Esophagus muscularis mucosa (tissue), 4 donors: ENCODE measurements at regions not wholly inside any gene's neighbourhood (a gene's known extent, or its start where the extent isn't known, plus 50 kb on each side); places are given as distances from the start of the nearest gene placed in this dataset.
"Not testable (repeated sequence)": the region's sequence is repeated elsewhere in the genome, so short reads cannot be mapped to it uniquely, and the experiment has no call there.

ENCODE experiments used
- DNase-seq: peaks from one replicate; pipeline ENCODE4 v3.0.0-alpha.2; 2017; ENCODE audit errors: extremely low spot score
- H3K27ac ChIP-seq, 4 donors: fragments of 200-600 bp; sonication (generic); replicated peaks in 1 of 4; 1 replicate in 3 of 4; 2 replicates in 1 of 4; pipeline ENCODE4 v1.5.1; 2016 to 2019; ENCODE audit warnings: mild to moderate bottlenecking in 1 of 4
- H3K27me3 ChIP-seq, 4 donors: fragments of 200-600 bp; sonication (generic); one replicate each; pipeline versions ENCODE4 v1.5.1 to v1.6.0; 2016 to 2019
- H3K36me3 ChIP-seq, 4 donors: fragments of 200-600 bp; sonication (generic); one replicate each; pipeline ENCODE4 v1.5.1; 2016 to 2019
- H3K4me1 ChIP-seq, 4 donors: fragments of 200-600 bp; sonication (generic); one replicate each; pipeline ENCODE4 v1.5.1; 2016 to 2019
- H3K4me3 ChIP-seq, 4 donors: fragments of 200-600 bp; sonication (generic); 1 replicate in 2 of 4; 2 replicates in 2 of 4; pipeline ENCODE4 v1.5.1; 2016 to 2019; ENCODE audit warnings: mild to moderate bottlenecking in 4 of 4, moderate library complexity in 1 of 4
- H3K9me3 ChIP-seq, 4 donors: fragments of 200-600 bp; sonication (generic); 1 replicate in 3 of 4; 2 replicates in 1 of 4; pipeline ENCODE4 v1.5.1; 2016 to 2019
- CTCF ChIP-seq, 3 experiments: fragments of 200-600 bp in 2 of 3; fragments of 450-650 bp in 1 of 3; sonication (generic) in 2 of 3; IDR thresholded peaks; one replicate each; pipeline ENCODE4 v1.5.1; 2017 to 2019; ENCODE audit warnings: antibody characterized with exemption in 3 of 3, mild to moderate bottlenecking in 2 of 3, moderate library complexity in 1 of 3
- EP300 ChIP-seq: sonication (generic); formaldehyde crosslinking; IDR thresholded peaks from one replicate; pipeline ENCODE4 v1.6.1; 2017; ENCODE audit warnings: antibody characterized with exemption
- POLR2A ChIP-seq: fragments of 450-650 bp; IDR thresholded peaks from one replicate; pipeline ENCODE4 v1.6.1; 2017; ENCODE audit warnings: antibody characterized with exemption, moderate library complexity, mild to moderate bottlenecking, low read depth
- POLR2AphosphoS5 ChIP-seq, 2 donors: sonication (generic); formaldehyde crosslinking; IDR thresholded peaks; one replicate each; pipeline ENCODE4 v1.6.1; 2017; ENCODE audit warnings: antibody characterized with exemption in 2 of 2
- WGBS: methylation state at CpG from one replicate; pipeline ENCODE4 v1.1.5; 2018; 5-methylcytosine and 5-hydroxymethylcytosine counted together
- intact Hi-C: fragments of 100-400 bp; cut with DNase I; formaldehyde crosslinking; loops from one replicate; pipeline ENCODE4 v1.15.1; 2023

- Histone ChIP-seq H3K27me3 (no peaks in the 10 kb centered on the region), H3K27ac (no peak overlapping the region), H3K4me3 (no peak overlapping the region), H3K9me3 (no peaks in the 10 kb centered on the region), H3K4me1 (peaks cover 8 to 11% (median 10%) of the 10 kb centered on the region in 4 donors), H3K36me3 (no peaks in the 10 kb centered on the region)
- WGBS: 85% methylated on average over 3 of the region's 3 CpGs
- intact Hi-C loops: no loop called here
- no peak for DNase-seq
- TF ChIP-seq POLR2A (no peak), POLR2AphosphoS5 (IDR thresholded peaks at IDR 0.05) (no peak), EP300 (no peak), CTCF (IDR thresholded peaks at IDR 0.05) (no peak)
Observed at GRCh38 chr2:19176172-19176852, 182.1 kb downstream of the OSR1 start.

DNA sequence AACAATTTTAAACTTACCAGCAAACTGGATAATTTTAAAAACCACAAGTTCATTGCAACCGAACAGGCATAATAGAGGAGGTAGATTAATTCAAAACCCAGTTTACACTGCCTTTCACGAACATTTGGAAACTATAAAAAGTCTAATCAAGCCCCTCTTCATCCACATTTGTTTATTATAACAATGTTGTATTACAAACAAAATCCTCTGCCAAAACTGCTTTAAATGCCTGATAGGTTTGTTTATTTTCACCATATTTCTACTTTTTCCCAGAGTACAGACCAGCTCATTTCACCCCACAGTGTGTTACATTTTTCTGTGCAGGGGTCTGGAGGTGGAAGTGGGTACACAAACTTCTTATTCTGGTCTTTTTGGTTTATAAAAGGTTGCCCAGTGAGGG is 184.2 kb downstream of the OSR1 start:
- no peak overlapping the region for H3K27ac ChIP-seq
- TF ChIP-seq POLR2AphosphoS5 (IDR thresholded peaks at IDR 0.05) (no peak), CTCF (IDR thresholded peaks at IDR 0.05) (no peak), POLR2A (no peak), EP300 (no peak)
- H3K4me1 ChIP-seq: peaks cover 8 to 11% (median 10%) of the 10 kb centered on the region in 4 donors
- WGBS: 78% methylated on average over 2 of the region's 2 CpGs
- no peaks in the 10 kb centered on the region for H3K27me3 ChIP-seq
- no peaks in the 10 kb centered on the region for H3K9me3 ChIP-seq
- H3K36me3 ChIP-seq: no peaks in the 10 kb centered on the region
- DNase-seq: no peak
- intact Hi-C loops: no loop called here
- no peak overlapping the region for H3K4me3 ChIP-seq

DNA sequence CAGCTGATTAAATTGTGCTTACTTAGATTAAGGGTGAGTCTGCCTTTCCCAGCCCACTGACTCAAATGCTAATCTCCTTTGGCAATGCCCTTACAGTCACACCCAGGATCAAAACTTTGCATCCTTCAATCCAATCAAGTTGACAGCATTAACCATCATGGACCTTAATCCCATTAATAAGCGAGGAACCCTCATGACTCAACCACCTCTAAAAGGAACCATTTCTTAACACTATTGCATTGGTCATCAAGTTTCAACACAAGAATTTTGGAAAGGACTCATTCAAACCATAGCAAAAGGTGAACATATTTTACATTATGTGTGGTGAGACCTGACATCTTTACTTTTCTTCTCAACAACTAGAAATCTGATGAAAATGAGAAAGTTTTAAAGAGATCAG is 187.0 kb downstream of the OSR1 start:
- intact Hi-C loops: no loop called here
- H3K4me3 ChIP-seq: no peak overlapping the region
- no peaks in the 10 kb centered on the region for H3K4me1 ChIP-seq
- H3K36me3 ChIP-seq: no peaks in the 10 kb centered on the region
- no peak overlapping the region for H3K27ac ChIP-seq
- no peaks in the 10 kb centered on the region for H3K27me3 ChIP-seq
- no peak for TF ChIP-seq POLR2A
- no peak for TF ChIP-seq CTCF (IDR thresholded peaks at IDR 0.05)
- no peak for TF ChIP-seq EP300
- TF ChIP-seq POLR2AphosphoS5 (IDR thresholded peaks at IDR 0.05): no peak
- DNase-seq: no peak
- H3K9me3 ChIP-seq: no peaks in the 10 kb centered on the region
- 100% methylated on average over 1 of the region's 1 CpG for WGBS

DNA sequence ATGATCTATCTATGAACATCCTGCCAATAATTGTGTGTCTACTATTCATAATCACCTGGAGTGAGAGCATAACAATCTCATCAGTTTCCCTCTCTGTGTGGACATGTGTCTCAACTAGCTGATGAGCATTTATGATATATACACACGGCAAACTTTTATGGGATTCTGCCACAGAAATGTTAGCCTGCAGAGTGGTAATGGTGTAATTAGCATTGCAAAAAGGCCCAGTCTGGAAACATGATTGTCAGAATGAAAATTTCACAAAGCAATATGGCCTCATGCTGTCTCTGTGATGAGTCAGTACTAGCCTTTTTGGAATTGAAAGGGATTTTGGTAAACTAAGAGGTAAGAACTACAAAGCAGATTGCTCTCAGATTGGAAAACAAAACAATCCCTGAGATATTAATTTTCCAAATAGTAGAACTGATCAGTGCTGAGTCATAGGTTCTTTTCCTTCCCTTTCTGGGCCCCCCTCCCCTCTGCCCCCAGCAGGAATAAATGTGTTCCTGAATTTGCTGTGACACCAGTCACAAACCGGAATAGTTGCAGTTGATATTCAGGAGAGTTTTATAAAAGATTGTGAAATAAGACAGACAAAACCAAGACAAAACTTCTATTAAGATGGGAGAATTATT is 189.2 kb downstream of the OSR1 start:
- Histone ChIP-seq H3K36me3 (no peaks in the 10 kb centered on the region), H3K4me1 (no peaks in the 10 kb centered on the region), H3K9me3 (no peaks in the 10 kb centered on the region), H3K4me3 (no peak overlapping the region), H3K27me3 (no peaks in the 10 kb centered on the region), H3K27ac (no peak overlapping the region)
- intact Hi-C loops: no loop called here
- DNase-seq: no peak
- TF ChIP-seq CTCF (IDR thresholded peaks at IDR 0.05) (no peak), POLR2A (no peak), POLR2AphosphoS5 (IDR thresholded peaks at IDR 0.05) (no peak), EP300 (no peak)
- WGBS: 93% methylated on average over 2 of the region's 2 CpGs

DNA sequence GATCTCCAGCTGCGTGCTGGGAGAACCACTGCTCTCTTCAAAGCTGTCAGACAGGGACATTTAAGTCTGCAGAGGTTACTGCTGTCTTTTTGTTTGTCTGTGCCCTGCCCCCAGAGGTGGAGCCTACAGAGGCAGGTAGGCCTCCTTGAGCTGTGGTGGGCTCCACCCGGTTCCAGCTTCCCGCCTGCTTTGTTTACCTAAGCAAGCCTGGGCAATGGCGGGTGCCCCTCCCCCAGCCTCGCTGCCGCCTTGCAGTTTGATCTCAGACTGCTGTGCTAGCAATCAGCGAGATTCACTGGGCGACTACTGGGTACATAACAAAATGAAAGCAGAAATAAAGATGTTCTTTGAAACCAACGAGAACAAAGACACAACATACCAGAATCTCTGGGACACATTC is 194.3 kb downstream of the OSR1 start:
- intact Hi-C loops, H3K4me1 ChIP-seq, H3K36me3 ChIP-seq, H3K27ac ChIP-seq, H3K9me3 ChIP-seq, DNase-seq, H3K4me3 ChIP-seq, H3K27me3 ChIP-seq: not testable (repeated sequence)
- WGBS: 57% methylated on average over 8 of the region's 9 CpGs
